Inferior parietal cortex (tissue), 1 donor: ENCODE measurements at regions not wholly inside any gene's neighbourhood (a gene's known extent, or its start where the extent isn't known, plus 50 kb on each side); places are given as distances from the start of the nearest gene placed in this dataset.
"Not testable (repeated sequence)": the region's sequence is repeated elsewhere in the genome, so short reads cannot be mapped to it uniquely, and the experiment has no call there.

Experiments used
- DNase-seq: peaks from one replicate; pipeline ENCODE4 v3.0.0-alpha.2; 2016; ENCODE audit errors: extremely low spot score

GRCh38 chr20:47406849-47407682 is 50.6 kb upstream of the ZMYND8 start:
- no peak for DNase-seq

GRCh38 chr20:47411161-47411560 is 54.7 kb upstream of the ZMYND8 start:
- peak; percentile 68 for DNase-seq

- no peak for DNase-seq
Measured at GRCh38 chr20:47412083-47412482, 55.6 kb upstream of the ZMYND8 start.

GRCh38 chr20:47413189-47413588 is 56.7 kb upstream of the ZMYND8 start:
- no peak for DNase-seq

GRCh38 chr20:47417245-47418068 is 61.0 kb upstream of the ZMYND8 start:
- DNase-seq = no peak

- no peak for DNase-seq
Measured at GRCh38 chr20:47418069-47418757, 61.7 kb upstream of the ZMYND8 start.

GRCh38 chr20:47419953-47420514 is 63.5 kb upstream of the ZMYND8 start:
- no peak for DNase-seq

GRCh38 chr20:47421076-47421475 is 64.6 kb upstream of the ZMYND8 start:
- DNase-seq = no peak

- no peak for DNase-seq
Measured at GRCh38 chr20:47423586-47423985, 67.1 kb upstream of the ZMYND8 start.

GRCh38 chr20:47427067-47427466 is 70.6 kb upstream of the ZMYND8 start:
- no peak for DNase-seq

GRCh38 chr20:47427746-47428145 is 71.2 kb upstream of the ZMYND8 start:
- no peak for DNase-seq

- DNase-seq = no peak
Measured at GRCh38 chr20:47428164-47428563, 71.7 kb upstream of the ZMYND8 start.

- DNase-seq = no peak
Measured at GRCh38 chr20:47428851-47429336, 72.4 kb upstream of the ZMYND8 start.

GRCh38 chr20:47429409-47429808 is 72.3 kb upstream of the NCOA3 start:
- DNase-seq = no peak

GRCh38 chr20:47430862-47431588 is 70.7 kb upstream of the NCOA3 start:
- no peak for DNase-seq

GRCh38 chr20:47432834-47433210 is 68.9 kb upstream of the NCOA3 start:
- no peak for DNase-seq

GRCh38 chr20:47434128-47434779 is 67.4 kb upstream of the NCOA3 start:
- DNase-seq = not testable (repeated sequence)

- DNase-seq = no peak
Measured at GRCh38 chr20:47438464-47439381, 63.0 kb upstream of the NCOA3 start.
